SK-N-SH treated with all-trans-retinoic acid at 6 μM for 48 hours (cell line): ENCODE measurements at regions not wholly inside any gene's neighbourhood (a gene's known extent, or its start where the extent isn't known, plus 50 kb on each side); places are given as distances from the start of the nearest gene placed in this dataset.

Experiments used
- ARNTL ChIP-seq: fragments of 450-650 bp; formaldehyde crosslinking; IDR thresholded peaks from 2 replicates; pipeline ENCODE4 v1.5.0; 2020; ENCODE audit warnings: low read depth, mild to moderate bottlenecking, moderate library complexity, borderline replicate concordance
- BACH2 ChIP-seq: fragments of 250-450 bp; sonication (Bioruptor Pico); IDR thresholded peaks from 2 replicates; pipeline ENCODE4 v1.9.0; 2021; ENCODE audit warnings: mild to moderate bottlenecking, borderline replicate concordance
- ESRRG ChIP-seq: fragments of 250-450 bp; sonication (Bioruptor Pico); IDR thresholded peaks from 2 replicates; pipeline ENCODE4 v1.6.1; 2021; ENCODE audit warnings: mild to moderate bottlenecking
- GLIS3 ChIP-seq: fragments of 250-450 bp; sonication (Bioruptor Pico); IDR thresholded peaks from 2 replicates; pipeline ENCODE4 v1.5.0; 2020; ENCODE audit warnings: mild to moderate bottlenecking, moderate library complexity
- ISL1 ChIP-seq: fragments of 250-450 bp; sonication (Bioruptor Pico); IDR thresholded peaks from 2 replicates; pipeline ENCODE4 v2.1.2; 2022; ENCODE audit warnings: mild to moderate bottlenecking, moderate library complexity
- RARB ChIP-seq: fragments of 250-450 bp; sonication (Bioruptor Pico); IDR thresholded peaks from 2 replicates; pipeline ENCODE4 v1.8.0; 2021; ENCODE audit warnings: mild to moderate bottlenecking, moderate library complexity
- SNAI2 ChIP-seq: fragments of 250-450 bp; sonication (Bioruptor Pico); IDR thresholded peaks from 2 replicates; pipeline ENCODE4 v1.5.0; 2020; ENCODE audit warnings: mild to moderate bottlenecking, moderate library complexity
- TOX ChIP-seq: fragments of 250-450 bp; sonication (Bioruptor Pico); IDR thresholded peaks from 2 replicates; pipeline ENCODE4 v1.8.0; 2021; ENCODE audit warnings: mild to moderate bottlenecking, moderate library complexity, borderline replicate concordance
- TF ChIP-seq, protein P1 (sequence below): fragments of 250-450 bp; sonication (Bioruptor Pico); IDR thresholded peaks from 2 replicates; pipeline ENCODE4 v1.5.1; 2020; ENCODE audit warnings: low read depth, mild to moderate bottlenecking, moderate library complexity
- TF ChIP-seq, protein P2 (sequence below): fragments of 250-450 bp; sonication (Bioruptor Pico); IDR thresholded peaks from 2 replicates; pipeline ENCODE4 v1.5.0; 2020; ENCODE audit warnings: mild to moderate bottlenecking, moderate library complexity
- TF ChIP-seq, protein P3 (sequence below): fragments of 250-450 bp; sonication (Bioruptor Pico); IDR thresholded peaks from 2 replicates; pipeline ENCODE4 v1.8.0; 2020; ENCODE audit warnings: mild to moderate bottlenecking, moderate library complexity, borderline replicate concordance

DNA sequence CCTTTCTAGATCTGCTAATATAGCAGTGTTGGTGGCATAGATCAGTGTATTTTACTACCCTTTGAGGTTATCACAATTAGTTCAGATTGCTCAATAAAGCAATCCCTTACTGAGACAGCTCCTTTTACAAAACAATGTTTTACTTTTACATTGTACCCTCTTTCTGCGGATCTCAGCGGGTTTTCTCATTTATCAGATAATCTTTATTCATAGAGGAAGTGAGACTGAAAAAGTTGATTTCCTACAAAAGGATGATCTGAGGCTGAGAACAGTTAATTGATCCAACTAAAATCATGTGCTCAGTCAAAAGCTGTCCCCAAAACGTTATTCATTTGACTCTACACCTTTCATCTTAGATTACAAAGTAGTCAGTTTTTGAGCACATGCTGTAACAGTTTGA lies 2319.9 kb downstream of the LRRC4C start:
- TF ChIP-seq, protein P1, sequence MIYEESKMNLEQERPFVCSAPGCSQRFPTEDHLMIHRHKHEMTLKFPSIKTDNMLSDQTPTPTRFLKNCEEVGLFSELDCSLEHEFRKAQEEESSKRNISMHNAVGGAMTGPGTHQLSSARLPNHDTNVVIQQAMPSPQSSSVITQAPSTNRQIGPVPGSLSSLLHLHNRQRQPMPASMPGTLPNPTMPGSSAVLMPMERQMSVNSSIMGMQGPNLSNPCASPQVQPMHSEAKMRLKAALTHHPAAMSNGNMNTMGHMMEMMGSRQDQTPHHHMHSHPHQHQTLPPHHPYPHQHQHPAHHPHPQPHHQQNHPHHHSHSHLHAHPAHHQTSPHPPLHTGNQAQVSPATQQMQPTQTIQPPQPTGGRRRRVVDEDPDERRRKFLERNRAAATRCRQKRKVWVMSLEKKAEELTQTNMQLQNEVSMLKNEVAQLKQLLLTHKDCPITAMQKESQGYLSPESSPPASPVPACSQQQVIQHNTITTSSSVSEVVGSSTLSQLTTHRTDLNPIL = no peak
- TF ChIP-seq, protein P2, sequence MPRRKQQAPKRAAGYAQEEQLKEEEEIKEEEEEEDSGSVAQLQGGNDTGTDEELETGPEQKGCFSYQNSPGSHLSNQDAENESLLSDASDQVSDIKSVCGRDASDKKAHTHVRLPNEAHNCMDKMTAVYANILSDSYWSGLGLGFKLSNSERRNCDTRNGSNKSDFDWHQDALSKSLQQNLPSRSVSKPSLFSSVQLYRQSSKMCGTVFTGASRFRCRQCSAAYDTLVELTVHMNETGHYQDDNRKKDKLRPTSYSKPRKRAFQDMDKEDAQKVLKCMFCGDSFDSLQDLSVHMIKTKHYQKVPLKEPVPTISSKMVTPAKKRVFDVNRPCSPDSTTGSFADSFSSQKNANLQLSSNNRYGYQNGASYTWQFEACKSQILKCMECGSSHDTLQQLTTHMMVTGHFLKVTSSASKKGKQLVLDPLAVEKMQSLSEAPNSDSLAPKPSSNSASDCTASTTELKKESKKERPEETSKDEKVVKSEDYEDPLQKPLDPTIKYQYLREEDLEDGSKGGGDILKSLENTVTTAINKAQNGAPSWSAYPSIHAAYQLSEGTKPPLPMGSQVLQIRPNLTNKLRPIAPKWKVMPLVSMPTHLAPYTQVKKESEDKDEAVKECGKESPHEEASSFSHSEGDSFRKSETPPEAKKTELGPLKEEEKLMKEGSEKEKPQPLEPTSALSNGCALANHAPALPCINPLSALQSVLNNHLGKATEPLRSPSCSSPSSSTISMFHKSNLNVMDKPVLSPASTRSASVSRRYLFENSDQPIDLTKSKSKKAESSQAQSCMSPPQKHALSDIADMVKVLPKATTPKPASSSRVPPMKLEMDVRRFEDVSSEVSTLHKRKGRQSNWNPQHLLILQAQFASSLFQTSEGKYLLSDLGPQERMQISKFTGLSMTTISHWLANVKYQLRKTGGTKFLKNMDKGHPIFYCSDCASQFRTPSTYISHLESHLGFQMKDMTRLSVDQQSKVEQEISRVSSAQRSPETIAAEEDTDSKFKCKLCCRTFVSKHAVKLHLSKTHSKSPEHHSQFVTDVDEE (CRISPR knock-in tag) = no peak
- TF ChIP-seq SNAI2 (CRISPR knock-in tag) (no peak), ESRRG (CRISPR knock-in tag) (no peak), RARB (no peak), TOX (CRISPR knock-in tag) (no peak), GLIS3 (CRISPR knock-in tag) (no peak), BACH2 (no peak), ISL1 (no peak), ARNTL (no peak)
- TF ChIP-seq, protein P3, sequence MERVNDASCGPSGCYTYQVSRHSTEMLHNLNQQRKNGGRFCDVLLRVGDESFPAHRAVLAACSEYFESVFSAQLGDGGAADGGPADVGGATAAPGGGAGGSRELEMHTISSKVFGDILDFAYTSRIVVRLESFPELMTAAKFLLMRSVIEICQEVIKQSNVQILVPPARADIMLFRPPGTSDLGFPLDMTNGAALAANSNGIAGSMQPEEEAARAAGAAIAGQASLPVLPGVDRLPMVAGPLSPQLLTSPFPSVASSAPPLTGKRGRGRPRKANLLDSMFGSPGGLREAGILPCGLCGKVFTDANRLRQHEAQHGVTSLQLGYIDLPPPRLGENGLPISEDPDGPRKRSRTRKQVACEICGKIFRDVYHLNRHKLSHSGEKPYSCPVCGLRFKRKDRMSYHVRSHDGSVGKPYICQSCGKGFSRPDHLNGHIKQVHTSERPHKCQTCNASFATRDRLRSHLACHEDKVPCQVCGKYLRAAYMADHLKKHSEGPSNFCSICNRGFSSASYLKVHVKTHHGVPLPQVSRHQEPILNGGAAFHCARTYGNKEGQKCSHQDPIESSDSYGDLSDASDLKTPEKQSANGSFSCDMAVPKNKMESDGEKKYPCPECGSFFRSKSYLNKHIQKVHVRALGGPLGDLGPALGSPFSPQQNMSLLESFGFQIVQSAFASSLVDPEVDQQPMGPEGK (CRISPR knock-in tag) = no peak
